Pons (tissue), 1 donor: ENCODE measurements at regions not wholly inside any gene's neighbourhood (a gene's known extent, or its start where the extent isn't known, plus 50 kb on each side); places are given as distances from the start of the nearest gene placed in this dataset.
"Not testable (repeated sequence)": the region's sequence is repeated elsewhere in the genome, so short reads cannot be mapped to it uniquely, and the experiment has no call there.

Experiments used
- DNase-seq: peaks from one replicate; pipeline ENCODE4 v3.0.0-alpha.2; 2016; ENCODE audit warnings: low spot score

DNA sequence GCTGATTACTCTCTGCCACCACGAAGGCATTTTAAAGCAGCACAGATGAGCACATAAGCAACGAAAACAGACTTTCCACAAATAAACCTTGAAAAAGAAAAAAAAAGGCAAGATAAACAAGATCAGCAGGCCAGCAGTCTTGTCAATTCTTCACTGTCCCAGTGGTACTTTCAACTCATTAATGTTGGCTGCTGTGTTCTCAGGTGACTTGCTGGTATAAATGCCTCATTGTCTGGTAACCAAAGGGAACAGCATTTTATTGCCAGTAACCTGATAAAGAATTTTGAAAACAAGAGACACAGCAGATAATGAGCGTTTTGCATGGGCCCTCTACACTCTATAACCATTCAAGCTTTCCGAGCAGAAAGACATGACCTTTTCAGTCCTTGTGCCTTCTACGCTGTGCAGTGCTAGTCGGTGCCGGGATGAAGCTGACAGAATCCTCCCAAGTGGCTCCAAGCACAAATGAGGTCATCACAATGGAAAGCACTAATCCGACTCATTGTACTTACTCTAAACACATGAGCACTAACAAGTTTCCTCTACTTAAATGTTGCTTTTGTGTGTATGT, 242.9 kb upstream of the FRG1 start:
- not testable (repeated sequence) for DNase-seq

DNA sequence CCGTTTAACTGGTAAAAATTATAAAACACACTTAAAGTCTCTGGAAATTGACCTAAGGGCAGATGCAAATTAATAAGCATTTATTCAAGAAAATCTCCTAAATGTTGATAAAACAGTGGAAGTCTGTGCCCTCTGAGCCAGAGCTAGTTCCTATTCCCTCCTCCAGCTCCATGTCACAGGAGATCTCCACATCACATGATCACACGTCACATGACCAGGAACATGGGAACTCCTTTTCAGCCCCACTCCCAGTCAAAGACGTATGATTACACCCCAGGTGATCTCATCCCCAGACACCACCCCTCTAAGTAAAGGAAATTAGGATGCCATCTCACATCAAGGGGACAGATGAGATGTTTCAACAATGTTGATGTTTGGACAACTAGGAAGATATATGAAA, 237.7 kb upstream of the FRG1 start:
- DNase-seq: not testable (repeated sequence)

DNA sequence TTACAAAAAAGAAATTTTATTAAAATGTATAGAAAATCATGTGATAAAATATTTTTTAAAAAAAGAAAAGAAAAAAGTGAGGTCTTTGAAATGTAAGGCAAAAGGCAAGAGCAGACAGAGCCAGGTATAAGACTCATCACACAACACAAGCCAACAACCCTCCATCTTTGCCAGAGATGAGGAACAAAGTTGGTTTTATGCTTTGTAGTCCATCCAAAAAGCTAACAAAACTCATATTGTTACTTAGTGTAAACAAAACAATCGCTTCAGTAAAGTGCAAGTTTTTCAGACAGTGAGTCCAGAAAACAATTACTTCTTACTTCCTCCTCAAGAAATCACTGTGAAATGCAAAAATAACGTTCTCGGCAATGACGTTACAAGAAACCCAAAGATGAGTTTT, 233.9 kb upstream of the FRG1 start:
- peak; percentile 86 for DNase-seq

DNA sequence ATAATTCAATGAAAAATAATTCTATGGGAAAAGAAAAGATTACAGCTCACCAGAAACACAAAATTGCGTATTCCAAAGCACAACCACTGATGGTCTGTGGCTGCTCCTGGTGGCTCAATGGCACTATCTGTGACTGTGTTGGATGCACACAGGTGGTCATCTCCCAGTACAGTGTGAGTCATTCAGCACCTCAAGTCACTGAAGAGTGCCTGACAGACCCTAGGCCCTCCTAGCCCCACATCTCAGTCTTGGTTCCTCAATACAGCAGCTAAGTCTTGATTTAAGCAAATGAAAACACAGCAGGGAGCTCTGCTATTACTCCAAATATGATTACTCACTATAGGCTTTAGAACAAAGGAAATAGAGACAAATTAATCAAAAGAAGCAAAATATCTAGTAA, 233.4 kb upstream of the FRG1 start:
- not testable (repeated sequence) for DNase-seq

DNA sequence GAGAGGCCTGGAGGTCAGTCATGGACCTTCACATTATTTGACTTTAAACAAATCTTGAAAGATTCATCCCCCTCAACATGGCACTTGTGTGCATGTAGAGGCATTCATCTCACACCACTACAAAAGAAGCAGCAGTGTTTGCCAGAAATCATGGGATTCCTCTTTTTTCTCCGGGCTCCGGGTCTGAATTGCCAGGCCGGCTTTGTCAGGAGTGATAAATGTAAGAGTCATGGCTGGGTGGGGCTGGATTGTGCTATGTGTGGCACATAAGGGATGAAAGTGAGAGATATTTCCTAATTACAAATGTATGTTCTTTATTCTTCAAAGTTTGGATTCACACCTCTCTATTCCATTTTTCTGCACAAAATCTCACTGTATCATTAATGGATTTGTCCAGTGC, 228.7 kb upstream of the FRG1 start:
- DNase-seq: not testable (repeated sequence)

DNA sequence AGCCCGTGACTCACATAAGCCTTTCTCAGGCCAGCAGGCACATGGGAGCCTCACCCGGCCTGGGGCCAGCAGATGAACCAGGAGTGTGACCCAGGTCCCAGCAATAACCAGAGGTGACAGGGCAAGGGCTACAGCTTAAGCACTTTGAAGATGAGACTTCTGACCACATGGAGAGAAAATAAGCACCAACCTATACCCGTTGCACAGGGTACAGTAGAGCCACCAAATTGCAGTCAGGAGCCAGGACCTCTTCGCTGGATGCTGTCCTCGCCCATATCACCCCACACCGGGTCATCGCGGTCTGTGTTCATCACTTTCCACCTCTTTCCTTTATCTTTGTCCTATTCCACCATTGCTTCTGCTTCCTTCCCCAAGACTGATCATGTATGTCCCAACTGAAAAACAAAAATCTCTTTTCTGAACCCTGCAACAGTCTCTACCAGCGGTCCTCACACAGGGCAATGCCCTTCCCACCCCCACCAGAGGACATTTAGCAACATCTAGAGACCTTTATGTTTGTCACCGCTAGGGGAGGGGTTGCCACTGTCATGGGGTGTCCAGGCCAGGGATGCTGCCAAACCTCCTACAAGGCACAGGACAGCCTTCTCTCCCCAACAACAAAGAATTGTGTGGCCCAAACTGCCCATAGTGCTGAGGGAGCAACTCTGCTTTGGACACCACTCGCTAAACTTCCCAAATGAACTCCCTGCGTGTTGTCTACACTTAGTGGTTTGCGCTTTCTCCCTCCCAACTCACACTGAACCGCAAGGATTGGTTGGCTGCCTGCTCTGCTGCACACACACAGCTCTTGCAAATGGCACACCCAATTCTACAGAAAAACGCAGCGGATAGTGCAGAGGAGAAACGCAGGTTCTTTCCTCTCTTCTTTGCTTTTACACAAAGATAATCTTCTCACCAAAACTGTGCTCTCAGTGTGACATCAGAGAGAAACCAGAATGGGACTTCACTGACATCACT, 219.4 kb upstream of the FRG1 start:
- not testable (repeated sequence) for DNase-seq

DNA sequence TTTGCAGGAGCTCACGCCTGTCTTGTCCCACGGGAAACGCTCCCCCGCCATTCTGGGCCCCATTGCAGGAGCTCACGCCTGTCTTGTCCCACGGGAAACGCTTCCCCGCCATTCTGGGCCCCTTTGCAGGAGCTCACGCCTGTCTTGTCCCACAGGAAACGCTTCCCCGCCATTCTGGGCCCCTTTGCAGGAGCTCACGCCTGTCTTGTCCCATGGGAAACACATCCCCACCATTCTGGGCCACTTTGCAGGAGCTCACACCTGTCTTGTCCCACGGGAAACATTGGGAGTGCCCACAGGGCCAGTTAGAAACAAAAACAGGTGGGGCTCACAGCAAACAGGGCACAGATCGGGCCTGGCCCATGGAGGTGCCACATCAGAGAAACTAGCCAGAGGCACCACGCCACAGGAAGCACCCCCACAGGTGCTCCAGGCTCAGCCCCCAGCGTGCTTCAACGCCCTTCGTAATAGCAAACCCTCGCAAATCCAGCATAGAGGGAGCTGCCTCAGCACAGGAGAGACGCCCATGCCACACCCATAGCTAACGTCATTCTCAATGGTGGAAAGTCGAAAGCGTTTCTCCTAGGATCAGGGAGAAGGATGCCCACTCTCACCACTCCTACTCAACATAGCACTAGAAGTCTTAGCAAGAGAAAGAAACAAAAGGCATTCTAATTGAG, 218.2 kb upstream of the FRG1 start:
- DNase-seq: not testable (repeated sequence)

DNA sequence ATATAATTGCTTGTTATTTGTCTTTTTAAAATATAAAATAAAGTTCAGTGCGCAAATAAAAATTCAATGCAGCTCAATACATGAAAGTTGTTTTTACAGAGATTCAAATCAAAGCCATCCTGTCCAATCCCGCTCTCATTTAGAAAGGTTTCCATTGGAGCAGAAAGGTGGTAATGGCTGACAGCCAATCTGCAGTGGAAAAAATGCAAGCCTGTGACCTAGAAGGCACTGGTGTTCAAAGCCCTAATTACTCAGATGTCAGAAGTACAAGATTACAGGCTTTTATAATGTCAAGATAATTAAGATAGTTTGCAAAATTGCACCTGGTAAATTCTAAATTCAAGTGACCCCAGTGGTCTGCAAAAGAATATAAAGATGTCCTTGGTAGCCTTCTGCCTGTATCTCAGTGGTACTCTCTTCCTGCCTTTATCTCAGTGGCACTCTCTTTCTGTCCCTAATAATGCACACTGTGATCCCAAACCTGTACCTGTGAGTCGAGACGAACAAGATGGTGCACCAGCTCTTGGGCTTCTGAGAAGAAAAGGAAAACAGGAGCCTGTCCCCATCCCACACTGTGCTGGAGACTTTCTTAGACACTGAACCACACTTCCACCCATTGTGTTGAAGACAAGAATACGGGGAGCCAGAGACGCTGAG, 212.6 kb upstream of the FRG1 start:
- not testable (repeated sequence) for DNase-seq

DNA sequence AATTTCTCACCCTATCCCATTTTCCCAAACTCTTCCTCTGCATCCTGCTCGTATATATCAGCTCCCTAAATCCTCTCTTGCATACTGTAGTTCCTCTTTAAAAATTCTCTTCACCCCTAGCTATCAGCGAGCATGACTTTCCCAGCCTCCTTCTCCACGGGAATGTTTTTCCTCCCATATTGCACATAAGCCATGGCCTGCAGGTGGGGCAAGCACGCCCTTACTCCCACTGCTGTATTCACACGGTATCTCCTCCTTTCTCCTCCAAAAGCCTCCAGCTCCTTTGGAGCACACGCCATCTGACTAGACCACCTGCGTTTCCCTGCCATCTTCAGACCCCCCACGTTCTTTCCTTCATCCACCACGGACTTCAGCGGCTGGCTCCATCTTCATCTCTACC, 208.7 kb upstream of the FRG1 start:
- not testable (repeated sequence) for DNase-seq

DNA sequence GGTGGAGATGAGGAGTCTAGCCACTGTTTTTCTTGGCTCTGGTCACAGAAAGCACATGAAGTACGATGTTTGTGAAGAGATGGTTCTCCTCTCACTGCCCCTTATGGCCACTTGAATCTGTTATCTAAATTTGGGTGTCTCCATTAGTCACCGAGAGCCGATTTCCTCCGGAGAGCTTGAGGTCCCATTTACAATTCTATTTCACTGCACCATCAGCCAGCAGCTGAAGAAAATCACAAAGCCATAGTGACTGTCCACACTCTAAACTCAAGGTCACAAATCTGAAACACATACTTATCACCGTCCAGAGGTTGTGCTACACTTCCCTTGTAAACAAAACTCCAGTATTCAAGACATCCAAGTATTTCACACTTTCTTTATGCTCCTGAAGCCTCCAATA, 207.2 kb upstream of the FRG1 start:
- not testable (repeated sequence) for DNase-seq

DNA sequence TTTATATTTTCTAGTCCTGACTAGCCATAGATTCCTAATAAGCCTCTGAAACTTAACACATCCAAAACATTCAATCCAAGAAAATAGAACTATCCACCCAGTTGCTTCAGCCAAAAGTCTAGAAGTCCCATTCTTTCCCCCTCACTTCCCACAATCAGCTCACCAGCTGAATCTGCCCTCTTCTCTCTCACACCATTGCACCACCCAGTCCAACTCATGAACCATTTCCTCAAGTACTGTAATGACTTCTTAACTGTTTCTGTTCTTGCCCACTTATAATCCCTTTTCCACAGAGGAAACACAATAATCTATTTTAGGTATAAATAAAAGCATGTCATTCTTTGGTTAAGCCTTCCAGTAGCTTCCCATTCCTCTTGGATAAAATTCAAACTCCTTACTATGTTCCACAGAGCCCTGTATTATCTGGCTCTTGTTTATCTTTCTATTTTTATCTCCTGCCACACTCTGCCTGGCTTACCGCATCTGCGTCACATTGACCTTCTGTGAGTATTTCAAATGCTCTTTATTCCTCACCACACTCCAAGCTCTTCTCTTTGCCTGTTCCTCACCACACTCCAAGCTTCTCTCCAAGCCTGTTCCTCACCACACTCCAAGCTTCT, 205.9 kb upstream of the FRG1 start:
- DNase-seq: not testable (repeated sequence)

DNA sequence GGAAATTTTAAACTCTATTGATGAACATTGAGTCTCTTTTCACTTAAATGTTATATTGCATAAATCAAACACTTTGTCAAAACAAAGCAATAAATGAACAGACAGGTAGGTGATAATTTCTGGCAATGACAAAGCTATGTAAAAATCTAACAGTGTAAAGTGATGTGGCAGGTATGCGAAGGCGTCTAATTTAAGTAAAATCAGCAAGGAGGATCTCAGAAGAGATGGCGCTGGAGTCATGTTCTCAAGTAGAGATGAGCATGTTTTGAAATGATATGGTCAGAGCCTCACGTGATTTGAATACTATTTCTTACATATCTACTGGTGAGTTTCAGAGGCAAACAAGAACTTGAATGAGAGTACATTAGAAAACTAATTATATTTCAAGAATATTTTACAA, 204.0 kb upstream of the FRG1 start:
- DNase-seq: not testable (repeated sequence)

DNA sequence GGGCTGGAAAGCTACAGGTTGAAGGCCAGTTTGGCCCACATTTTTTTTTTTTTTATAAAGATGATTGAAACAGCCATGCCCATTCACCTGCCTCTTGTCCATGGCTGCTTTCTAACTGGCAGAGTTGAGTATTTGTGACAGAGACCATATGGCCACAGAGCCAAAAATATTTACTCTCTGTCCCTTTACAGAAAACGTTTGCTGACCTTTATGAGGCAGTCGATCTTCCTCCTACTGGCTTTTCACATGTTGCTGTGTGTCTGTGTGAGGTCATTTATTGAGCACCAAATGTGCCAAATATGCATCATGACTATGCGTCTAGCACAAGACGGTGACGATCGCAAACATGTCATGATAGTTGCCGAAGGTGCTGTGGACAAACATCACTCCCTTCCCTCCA, 200.6 kb upstream of the FRG1 start:
- not testable (repeated sequence) for DNase-seq

DNA sequence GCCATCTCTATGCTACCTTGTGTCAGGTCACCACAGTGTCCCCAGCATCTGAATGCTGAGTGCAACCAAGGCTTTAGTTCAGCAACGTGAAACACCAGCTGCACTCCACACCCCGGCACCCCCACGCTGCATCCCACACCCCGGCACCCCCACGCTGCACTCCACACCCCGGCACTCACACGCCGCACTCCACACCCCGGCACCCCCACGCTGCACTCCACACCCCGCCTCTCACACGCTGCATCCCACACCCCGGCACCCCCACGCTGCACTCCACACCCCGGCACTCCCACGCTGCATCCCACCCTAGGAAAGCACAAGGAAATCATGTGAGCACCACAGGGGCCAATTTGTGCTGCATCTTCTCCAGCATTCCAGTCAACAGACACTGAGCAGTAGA, 199.8 kb upstream of the FRG1 start:
- DNase-seq: no peak

DNA sequence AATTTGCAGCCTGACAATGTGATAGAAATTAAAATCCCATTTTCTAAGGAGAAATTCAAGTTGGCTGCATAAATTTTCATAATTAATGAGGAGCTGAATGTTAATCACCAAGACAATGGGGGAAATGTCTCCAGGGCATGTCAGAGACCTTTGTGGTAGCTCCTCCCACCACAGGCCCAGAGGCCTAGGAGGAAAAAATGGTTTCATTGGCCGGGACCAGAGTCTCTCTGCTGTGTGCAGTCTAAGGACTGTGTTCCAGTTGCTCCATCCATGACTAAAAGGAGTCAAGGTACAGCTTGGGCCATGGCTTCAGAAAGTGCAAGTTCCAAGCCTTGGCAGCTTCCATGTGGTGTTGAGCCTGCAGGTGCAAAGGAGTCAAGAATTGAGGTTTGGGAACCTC, 187.6 kb upstream of the FRG1 start:
- not testable (repeated sequence) for DNase-seq

DNA sequence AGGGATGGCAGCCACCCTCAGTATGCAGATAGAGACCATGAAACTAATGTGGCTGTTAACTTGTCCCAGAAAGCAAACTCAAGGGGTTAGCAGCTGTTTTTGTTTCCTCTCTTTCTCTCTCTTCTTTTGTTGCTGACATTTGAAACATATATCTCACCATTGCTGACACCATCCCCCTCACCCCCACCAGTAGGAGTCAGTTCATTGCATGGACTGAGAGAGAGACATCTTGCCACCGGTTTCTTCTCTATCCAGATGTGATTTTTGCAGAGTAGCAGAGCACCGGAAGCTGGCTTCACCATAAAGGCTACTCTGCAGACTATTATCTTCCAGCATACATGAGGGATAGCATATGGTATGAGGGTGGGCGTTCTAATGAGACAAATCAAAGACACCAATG, 177.1 kb upstream of the FRG1 start:
- no peak for DNase-seq

DNA sequence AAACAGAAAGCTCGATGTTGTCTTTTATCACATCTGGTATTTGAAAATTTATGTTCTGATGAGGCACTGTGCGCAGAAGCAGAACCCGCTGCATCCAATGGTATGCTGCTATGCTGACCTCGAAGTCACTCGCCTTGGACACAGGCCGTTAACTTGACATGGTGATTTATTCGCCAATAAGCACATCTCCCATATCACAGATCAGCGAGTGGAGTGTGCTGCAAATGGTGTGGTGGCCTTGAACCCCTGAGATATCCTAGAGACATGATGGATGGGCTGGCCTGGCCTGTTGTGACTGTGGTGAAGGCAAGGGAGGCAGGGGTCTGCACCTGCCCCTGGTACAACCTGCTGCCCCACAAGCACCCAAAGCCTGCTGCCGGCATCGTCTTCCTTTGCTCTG, 175.4 kb upstream of the FRG1 start:
- no peak for DNase-seq

DNA sequence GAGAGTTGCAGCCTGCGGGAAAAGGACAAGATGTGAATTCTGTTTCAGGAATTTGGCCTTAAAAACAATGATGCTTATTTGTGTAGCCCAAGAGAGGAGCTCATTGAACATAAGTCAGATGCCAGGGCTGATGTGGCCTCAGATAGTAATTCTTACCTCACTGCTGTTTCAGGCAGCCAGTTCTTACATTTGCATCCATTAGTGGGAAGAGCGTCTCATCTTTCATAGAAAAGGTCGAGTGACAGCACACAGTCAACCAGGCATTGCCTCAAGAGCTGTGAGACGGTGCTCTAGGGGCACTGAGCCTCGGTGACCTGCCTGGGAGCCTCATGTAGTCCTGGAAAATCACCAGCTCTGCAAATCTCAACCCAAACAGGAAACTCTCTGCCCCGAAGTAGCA, 174.9 kb upstream of the FRG1 start:
- no peak for DNase-seq

DNA sequence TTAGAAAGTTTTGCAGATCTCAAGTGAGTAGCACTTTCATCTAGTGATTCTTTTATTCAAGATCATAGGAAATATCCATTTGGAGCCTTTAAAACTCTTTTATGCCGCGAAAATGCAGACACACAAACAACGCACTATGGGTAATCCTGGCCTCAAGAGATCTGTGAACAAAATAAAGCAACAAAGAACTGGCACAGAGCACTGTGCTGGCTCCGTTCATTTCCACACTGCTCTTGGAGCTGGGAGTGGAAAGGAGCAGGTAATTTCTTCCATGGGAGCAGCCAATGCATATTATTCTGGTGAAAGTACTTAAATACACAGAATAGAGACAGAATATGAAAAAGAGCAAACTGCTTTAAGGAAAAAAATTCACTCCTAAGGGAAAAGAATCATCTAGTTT, 172.7 kb upstream of the FRG1 start:
- no peak for DNase-seq

DNA sequence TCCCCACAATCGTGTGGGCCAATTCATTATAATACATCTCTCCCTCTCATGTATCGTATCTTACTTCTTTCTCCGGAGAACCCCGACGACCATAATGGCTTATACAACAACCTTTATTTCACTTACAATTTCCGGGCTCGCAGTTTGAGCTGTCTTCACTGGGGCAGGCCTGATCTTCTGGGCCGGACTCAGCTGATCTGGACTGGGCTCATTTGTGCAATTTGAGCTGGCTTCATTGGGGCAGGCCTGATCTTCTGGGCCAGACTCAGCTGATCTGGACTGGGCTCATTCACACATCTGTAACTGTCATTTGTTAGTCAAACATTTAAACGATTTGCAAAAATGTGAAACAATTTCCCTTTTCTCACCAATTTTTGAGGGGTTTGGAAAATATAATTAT, 171.5 kb upstream of the FRG1 start:
- DNase-seq: no peak

DNA sequence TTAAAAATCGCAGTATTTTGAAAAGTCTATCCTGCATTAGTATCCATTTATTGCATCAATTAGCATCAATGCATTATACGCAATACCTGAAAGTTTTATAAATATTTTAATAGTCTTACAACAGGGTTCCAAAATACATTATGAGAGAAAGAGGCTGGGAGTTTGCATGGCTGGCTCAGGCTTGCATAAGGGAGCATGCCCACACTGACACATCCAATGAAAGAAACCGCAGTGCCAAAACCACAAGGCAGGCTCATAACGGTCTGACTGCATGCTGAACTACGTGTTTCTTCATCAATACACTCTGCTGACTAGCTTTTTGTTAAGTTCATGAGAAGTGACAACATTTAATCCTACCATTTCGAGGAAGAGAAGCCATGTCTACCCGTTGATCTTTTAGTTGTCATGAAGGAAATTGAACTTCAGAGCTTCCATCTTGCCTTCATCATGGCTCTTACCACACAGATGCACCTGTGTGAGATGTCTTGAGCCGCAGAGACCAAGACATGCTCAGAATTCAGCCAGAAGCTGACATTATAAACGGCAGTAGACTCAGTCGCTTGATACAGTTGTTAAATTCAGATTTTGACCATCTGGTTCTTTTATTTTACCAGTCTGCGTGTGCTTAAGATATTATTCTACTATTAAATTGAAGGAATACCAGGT, 168.8 kb upstream of the FRG1 start:
- no peak for DNase-seq
